DOHH2 (cell line): ENCODE measurements at regions not wholly inside any gene's neighbourhood (a gene's known extent, or its start where the extent isn't known, plus 50 kb on each side); places are given as distances from the start of the nearest gene placed in this dataset.

Experiments
- H3F3A ChIP-seq: fragments of 200-600 bp; sonication (generic), shearing (Covaris generic); 2 replicates; pipeline ENCODE4 v1.6.0; 2016; ENCODE audit warnings: antibody characterized with exemption, mild to moderate bottlenecking; ENCODE audit not compliant: control insufficient read depth, insufficient read depth
- H3K27ac ChIP-seq: fragments of 200-600 bp; sonication (generic); 2 replicates; pipeline ENCODE4 v1.5.1; 2014; ENCODE audit warnings: low read depth, mild to moderate bottlenecking, low read length, moderate library complexity
- H3K27me3 ChIP-seq: fragments of 200-600 bp; sonication (generic); 2 replicates; pipeline ENCODE4 v1.6.1; 2014; ENCODE audit warnings: mild to moderate bottlenecking, low read length, mixed read lengths; ENCODE audit not compliant: control insufficient read depth
- H3K36me3 ChIP-seq: fragments of 200-600 bp; sonication (generic); 2 replicates; pipeline ENCODE4 v1.6.1; 2014; ENCODE audit warnings: mild to moderate bottlenecking, low read length, moderate library complexity, mixed read lengths; ENCODE audit not compliant: control insufficient read depth
- H3K4me1 ChIP-seq: fragments of 200-600 bp; sonication (generic); 2 replicates; pipeline ENCODE4 v1.6.1; 2014; ENCODE audit warnings: mild to moderate bottlenecking, low read length, mixed read lengths; ENCODE audit not compliant: control insufficient read depth
- H3K4me2 ChIP-seq: fragments of 200-600 bp; sonication (generic); 2 replicates; pipeline ENCODE4 v1.6.0; 2014; ENCODE audit warnings: mild to moderate bottlenecking, low read length, moderate library complexity
- H3K4me3 ChIP-seq: fragments of 200-600 bp; sonication (generic); 2 replicates; pipeline ENCODE4 v1.5.1; 2014; ENCODE audit warnings: mild to moderate bottlenecking, low read length, mixed read lengths
- H3K79me2 ChIP-seq: fragments of 200-600 bp; sonication (generic); 2 replicates; pipeline ENCODE4 v1.6.1; 2014; ENCODE audit warnings: mild to moderate bottlenecking, low read length, mixed read lengths; ENCODE audit not compliant: control insufficient read depth
- H3K9me2 ChIP-seq: fragments of 200-600 bp; sonication (generic); replicated peaks from 2 replicates; pipeline ENCODE4 v1.6.1; 2014; ENCODE audit warnings: mild to moderate bottlenecking, low read length, mixed read lengths; ENCODE audit not compliant: control insufficient read depth
- H3K9me3 ChIP-seq: fragments of 200-600 bp; sonication (generic); 2 replicates; pipeline ENCODE4 v1.6.1; 2014; ENCODE audit warnings: antibody characterized with exemption, low read length, mixed read lengths; ENCODE audit not compliant: control insufficient read depth, insufficient read depth
- H4K20me1 ChIP-seq: fragments of 200-600 bp; sonication (generic); 2 replicates; pipeline ENCODE4 v1.6.0; 2014; ENCODE audit warnings: low read depth, mild to moderate bottlenecking, antibody characterized with exemption, low read length, moderate library complexity; ENCODE audit not compliant: control insufficient read depth, insufficient read depth
- EZH2phosphoT487 ChIP-seq: fragments of 200-600 bp; sonication (generic); IDR thresholded peaks from 2 replicates; pipeline ENCODE4 v1.6.1; 2017; ENCODE audit warnings: borderline replicate concordance, mild to moderate bottlenecking, antibody characterized with exemption, low read length, moderate library complexity, mixed read lengths
- TF ChIP-seq, protein P1 (sequence below): fragments of 200-600 bp; sonication (generic); IDR thresholded peaks from one replicate; pipeline ENCODE4 v1.5.1; 2014; ENCODE audit warnings: antibody characterized with exemption, mild to moderate bottlenecking, low read depth, low read length; ENCODE audit not compliant: poor library complexity, severe bottlenecking

DNA sequence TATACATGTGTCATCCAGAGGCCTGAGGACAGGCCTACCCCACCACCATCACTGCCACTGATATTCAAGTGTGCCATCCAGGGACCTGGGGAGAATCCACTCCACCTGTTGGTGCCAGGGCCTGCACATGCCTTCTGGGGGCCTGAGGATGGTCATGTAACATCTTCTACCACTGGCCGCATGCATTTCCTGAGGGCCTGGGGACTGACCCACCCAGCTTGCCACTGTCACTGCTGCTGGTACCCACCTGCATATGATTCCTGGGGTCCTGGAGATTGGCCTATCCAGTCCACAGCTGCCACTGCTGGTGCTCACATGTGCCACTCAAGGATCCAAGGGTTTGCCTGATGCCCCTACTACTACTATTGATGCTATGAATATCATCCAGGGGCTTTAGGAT lies 184.3 kb upstream of the SYNCRIP start:
- Histone ChIP-seq H3K4me1 (no peaks in the 10 kb centered on the region), H3K27ac (no peak overlapping the region), H3K27me3 (no peaks in the 10 kb centered on the region), H3F3A (no peaks in the 10 kb centered on the region), H3K4me3 (no peak overlapping the region), H3K4me2 (no peak overlapping the region), H3K79me2 (no peaks in the 10 kb centered on the region), H4K20me1 (no peaks in the 10 kb centered on the region), H3K36me3 (no peaks in the 10 kb centered on the region), H3K9me2 (no peaks in the 10 kb centered on the region), H3K9me3 (peaks cover 5% of the 10 kb centered on the region; the same call in 1 of the 2 replicates)
- TF ChIP-seq, protein P1, sequence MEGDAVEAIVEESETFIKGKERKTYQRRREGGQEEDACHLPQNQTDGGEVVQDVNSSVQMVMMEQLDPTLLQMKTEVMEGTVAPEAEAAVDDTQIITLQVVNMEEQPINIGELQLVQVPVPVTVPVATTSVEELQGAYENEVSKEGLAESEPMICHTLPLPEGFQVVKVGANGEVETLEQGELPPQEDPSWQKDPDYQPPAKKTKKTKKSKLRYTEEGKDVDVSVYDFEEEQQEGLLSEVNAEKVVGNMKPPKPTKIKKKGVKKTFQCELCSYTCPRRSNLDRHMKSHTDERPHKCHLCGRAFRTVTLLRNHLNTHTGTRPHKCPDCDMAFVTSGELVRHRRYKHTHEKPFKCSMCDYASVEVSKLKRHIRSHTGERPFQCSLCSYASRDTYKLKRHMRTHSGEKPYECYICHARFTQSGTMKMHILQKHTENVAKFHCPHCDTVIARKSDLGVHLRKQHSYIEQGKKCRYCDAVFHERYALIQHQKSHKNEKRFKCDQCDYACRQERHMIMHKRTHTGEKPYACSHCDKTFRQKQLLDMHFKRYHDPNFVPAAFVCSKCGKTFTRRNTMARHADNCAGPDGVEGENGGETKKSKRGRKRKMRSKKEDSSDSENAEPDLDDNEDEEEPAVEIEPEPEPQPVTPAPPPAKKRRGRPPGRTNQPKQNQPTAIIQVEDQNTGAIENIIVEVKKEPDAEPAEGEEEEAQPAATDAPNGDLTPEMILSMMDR = no peak
- TF ChIP-seq EZH2phosphoT487 = no peak

DNA sequence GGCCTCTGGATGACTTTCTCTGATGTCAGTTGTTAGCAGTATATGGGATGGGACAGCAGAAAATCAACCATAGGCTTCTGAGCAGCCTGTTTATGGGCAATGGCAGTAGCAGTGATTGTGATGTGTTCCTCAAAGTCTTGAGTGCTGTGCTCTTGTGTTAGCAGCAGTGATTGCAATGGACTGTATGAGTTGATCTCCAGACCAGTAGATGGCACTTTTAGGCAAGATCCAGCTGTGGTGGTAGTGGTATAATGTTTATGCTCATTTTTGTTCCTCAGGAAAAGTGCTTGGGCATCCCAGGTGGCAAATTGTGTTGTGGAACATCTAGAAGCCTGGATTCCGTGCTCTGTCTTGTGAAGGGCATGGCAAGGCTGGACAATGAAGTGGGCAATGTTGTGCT lies 181.6 kb upstream of the SYNCRIP start:
- Histone ChIP-seq H3K4me2 (no peak overlapping the region), H3K4me3 (no peak overlapping the region), H3K4me1 (no peaks in the 10 kb centered on the region), H3K9me3 (peaks cover 5% of the 10 kb centered on the region; the same call in 1 of the 2 replicates), H3F3A (no peaks in the 10 kb centered on the region), H3K36me3 (no peaks in the 10 kb centered on the region), H3K27ac (no peak overlapping the region), H3K79me2 (no peaks in the 10 kb centered on the region), H4K20me1 (no peaks in the 10 kb centered on the region), H3K9me2 (no peaks in the 10 kb centered on the region), H3K27me3 (no peaks in the 10 kb centered on the region)
- TF ChIP-seq EZH2phosphoT487 = no peak
- TF ChIP-seq, protein P1 = no peak

DNA sequence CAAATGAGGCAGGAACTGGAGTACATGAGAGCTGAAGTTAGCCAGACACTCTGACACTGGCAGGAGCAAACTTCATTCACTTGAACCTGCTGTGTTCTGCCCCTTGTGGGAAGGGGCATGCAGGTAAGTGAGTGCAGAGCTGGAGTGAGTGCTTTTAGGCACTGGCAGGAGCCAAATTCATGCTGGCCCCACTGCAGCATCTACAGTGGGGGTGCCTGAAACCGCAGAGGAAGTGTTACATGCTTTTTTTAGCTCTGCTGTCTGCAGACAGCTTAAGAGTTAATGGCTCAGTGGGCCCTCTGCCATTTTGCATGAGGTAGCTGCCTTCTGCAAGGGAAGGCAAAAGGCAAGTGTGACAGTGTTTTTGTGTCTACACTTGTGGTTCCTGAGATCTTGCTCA lies 167.9 kb upstream of the SYNCRIP start:
- TF ChIP-seq, protein P1 = no peak
- TF ChIP-seq EZH2phosphoT487 = no peak
- peaks cover 41% of the 10 kb centered on the region for H3K9me3 ChIP-seq

More for the DNA sequence above, 167.9 kb upstream of the SYNCRIP start:
- peak overlapping the region; percentile 41 for H3K4me2 ChIP-seq
- peak overlapping the region; percentile 15; the same call in 1 of the 2 replicates for H3K4me3 ChIP-seq
- no peaks in the 10 kb centered on the region for H3K79me2 ChIP-seq
- H4K20me1 ChIP-seq = no peaks in the 10 kb centered on the region
- no peak overlapping the region for H3K27ac ChIP-seq
- no peaks in the 10 kb centered on the region for H3F3A ChIP-seq
- no peaks in the 10 kb centered on the region for H3K27me3 ChIP-seq
- no peaks in the 10 kb centered on the region for H3K9me2 ChIP-seq
- peaks cover 13% of the 10 kb centered on the region for H3K4me1 ChIP-seq
- no peaks in the 10 kb centered on the region for H3K36me3 ChIP-seq
